Ectodermal cell (in vitro differentiated cells): ENCODE measurements at regions not wholly inside any gene's neighbourhood (a gene's known extent, or its start where the extent isn't known, plus 50 kb on each side); places are given as distances from the start of the nearest gene placed in this dataset.

Experiments used
- H3K27ac ChIP-seq: 2 replicates; pipeline ENCODE4 v1.7.0; 2013; ENCODE audit warnings: mild to moderate bottlenecking, low read depth, low read length; ENCODE audit not compliant: insufficient read depth, poor library complexity, severe bottlenecking
- H3K27me3 ChIP-seq: 2 replicates; pipeline ENCODE4 v1.7.0; 2013; ENCODE audit warnings: mild to moderate bottlenecking, low read length; ENCODE audit not compliant: insufficient read depth, control insufficient read depth, poor library complexity, severe bottlenecking
- H3K36me3 ChIP-seq: one replicate; pipeline ENCODE4 v1.7.0; 2013; ENCODE audit warnings: low read length; ENCODE audit not compliant: control insufficient read depth, insufficient read depth
- H3K4me1 ChIP-seq: one replicate; pipeline ENCODE4 v1.7.0; 2013; ENCODE audit warnings: low read length; ENCODE audit not compliant: control insufficient read depth, insufficient read depth
- H3K4me3 ChIP-seq: 2 replicates; pipeline ENCODE4 v1.7.0; 2013; ENCODE audit warnings: low read depth, low read length, control low read depth; ENCODE audit not compliant: insufficient read depth
- H3K9me3 ChIP-seq: 2 replicates; pipeline ENCODE4 v1.7.0; 2013; ENCODE audit warnings: mild to moderate bottlenecking, low read length, moderate library complexity; ENCODE audit not compliant: control insufficient read depth
- WGBS, 2 experiments: methylation state at CpG; one replicate each; pipeline ENCODE4 v1.1.7; 2013; ENCODE audit warnings: missing lambda C conversion rate in 2 of 2; 5-methylcytosine and 5-hydroxymethylcytosine counted together

GRCh38 chr1:178973652-178974101 is 52.0 kb upstream of the FAM20B start:
- Histone ChIP-seq H3K27me3 (no peaks in the 10 kb centered on the region), H3K9me3 (no peaks in the 10 kb centered on the region), H3K4me3 (no peak overlapping the region), H3K27ac (peak overlapping the region; percentile 64), H3K4me1 (no peaks in the 10 kb centered on the region), H3K36me3 (no peaks in the 10 kb centered on the region)
- WGBS, 2 experiments = 72 to 77% methylated on average over 4 of the region's 4 CpGs
